GM18907 (cell line): ENCODE measurements at regions not wholly inside any gene's neighbourhood (a gene's known extent, or its start where the extent isn't known, plus 50 kb on each side); places are given as distances from the start of the nearest gene placed in this dataset.
"Not testable (repeated sequence)": the region's sequence is repeated elsewhere in the genome, so short reads cannot be mapped to it uniquely, and the experiment has no call there.

ENCODE experiments used
- ATAC-seq: cut with Tn5 transposase; IDR thresholded peaks from one replicate; pipeline ENCODE4 v1.9.1; 2021; ENCODE audit warnings: mild to moderate bottlenecking, moderate library complexity; ENCODE audit not compliant: unreplicated experiment

DNA sequence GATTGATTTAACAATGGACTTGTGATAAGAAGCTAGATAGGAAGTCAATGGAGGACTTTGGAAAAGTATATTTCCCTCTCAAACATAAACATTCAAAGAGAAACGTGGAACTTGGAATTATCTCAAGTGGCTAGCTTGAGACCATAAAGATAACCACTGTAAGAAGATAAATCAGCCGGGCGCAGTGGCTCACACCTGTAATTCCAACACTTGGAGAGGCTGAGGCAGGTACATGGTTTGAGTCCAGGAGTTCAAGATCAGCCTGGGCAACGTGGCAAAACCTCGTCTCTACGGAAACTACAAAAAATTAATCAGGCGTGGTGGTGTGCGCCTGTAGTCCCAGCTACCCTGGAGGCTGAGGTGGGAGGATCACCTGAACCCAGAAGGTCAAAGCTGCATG lies 405.9 kb upstream of the ACVR2A start:
- ATAC-seq: no peak

DNA sequence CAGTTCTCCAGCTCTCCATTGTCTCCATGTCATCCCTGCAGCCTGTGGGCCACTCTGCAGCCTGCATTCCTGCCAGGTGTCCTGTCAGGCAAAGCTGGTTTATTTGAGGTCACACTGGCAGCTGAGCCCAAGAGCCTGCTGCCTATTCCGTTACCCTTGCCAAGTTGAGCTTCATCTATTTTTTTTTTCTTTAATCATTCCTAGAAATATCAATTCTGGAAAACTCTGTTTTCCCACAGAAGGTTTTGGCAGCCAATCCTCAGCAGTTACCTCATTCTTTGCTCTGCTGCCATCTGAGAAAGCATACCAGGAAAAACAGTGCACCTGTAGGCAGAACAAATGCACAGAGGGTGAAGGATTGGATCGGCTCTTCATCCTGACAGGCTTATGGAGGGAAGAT lies 411.0 kb upstream of the ACVR2A start:
- no peak for ATAC-seq

DNA sequence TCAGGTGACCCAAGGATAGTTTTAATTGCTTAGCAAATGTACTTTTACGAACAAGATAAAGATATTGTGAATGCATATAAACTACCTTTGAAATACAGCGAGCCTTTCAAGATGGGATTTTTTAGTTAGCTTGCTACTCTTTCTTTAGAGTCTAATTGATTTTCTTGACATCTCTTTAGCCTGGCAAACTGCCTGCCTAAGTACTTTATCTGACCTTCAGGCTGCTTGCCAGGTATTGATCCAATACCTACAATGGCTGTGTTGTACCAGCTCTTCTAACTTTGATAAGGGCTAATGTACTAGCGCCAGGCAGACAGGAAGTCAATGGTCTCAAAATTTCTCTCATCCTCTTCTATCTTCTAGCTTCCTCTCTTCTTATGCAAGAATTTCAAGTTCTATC lies 414.4 kb upstream of the ACVR2A start:
- ATAC-seq: no peak

DNA sequence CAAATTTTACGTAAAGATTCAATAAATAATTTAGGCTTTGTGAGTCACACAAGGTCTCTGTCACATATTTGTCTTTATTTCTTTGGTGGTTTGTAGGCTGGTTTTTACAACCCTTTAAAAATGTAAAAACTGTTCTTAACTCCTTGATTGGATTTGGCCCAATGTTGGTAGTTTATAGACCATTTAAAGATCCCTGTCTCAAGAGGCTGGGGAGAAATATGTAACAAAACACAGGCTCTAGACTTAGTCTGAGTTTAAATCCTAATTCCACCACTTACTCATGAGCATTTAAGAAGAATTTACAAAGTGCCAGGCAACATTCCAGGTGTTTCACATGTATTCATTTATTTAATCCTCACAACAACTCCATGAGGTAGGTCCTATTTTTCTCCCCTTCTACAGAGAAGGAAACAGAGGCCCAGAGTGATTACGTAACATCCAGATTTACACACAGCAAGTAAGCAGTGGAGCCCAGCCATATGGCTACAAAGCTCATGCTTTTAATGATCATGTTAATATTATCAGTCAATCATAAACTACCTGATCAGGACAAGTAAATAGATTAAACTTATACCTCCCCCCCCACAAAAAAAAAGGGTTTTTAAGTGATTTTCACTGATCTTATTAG lies 416.6 kb upstream of the ACVR2A start:
- no peak for ATAC-seq

DNA sequence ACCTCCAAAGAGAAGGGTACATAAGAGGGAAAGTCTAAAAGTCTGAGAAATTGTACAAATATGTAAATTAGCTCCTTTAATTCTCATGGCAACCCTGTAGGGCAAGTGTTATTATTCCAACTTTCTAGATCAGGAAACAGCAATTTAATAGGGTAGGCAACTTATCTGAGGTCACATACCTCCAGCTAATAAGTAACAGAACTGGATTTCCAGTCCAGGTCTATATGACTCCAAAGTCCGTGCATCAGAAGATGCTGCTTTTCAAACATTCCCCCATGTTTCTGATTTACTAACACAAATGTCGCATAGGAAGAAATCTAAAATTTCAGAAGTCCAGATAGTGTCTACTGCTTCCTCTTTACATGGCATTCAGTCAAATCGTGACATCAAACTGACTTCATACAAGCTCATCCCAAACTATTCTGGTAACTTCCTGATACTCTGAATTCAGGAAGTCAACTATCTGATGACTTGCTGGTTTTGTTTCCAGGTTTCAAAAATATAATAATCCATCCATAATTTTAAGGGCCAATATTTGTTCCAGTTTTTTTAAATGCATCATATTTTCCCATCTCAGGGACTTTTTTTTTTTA lies 419.3 kb upstream of the ACVR2A start:
- no peak for ATAC-seq

DNA sequence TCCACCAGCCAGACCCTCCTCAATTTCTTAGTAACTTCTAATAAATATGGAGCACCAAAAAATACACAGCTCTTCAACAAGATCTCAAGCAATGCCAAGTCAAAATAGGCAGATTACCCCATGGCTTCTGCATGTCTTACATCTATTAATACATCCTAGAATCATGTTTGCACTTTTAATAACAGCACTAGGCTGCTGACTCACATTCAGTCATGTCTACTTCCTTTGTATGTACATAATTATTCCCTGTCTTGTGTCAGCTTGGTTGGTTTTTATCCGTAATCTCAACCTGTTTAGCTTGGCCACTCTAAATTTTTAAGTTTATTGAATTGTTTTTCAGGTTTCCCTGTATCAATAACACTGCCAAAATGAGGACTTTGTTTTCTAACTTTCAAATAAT lies 420.1 kb upstream of the ACVR2A start:
- no peak for ATAC-seq

DNA sequence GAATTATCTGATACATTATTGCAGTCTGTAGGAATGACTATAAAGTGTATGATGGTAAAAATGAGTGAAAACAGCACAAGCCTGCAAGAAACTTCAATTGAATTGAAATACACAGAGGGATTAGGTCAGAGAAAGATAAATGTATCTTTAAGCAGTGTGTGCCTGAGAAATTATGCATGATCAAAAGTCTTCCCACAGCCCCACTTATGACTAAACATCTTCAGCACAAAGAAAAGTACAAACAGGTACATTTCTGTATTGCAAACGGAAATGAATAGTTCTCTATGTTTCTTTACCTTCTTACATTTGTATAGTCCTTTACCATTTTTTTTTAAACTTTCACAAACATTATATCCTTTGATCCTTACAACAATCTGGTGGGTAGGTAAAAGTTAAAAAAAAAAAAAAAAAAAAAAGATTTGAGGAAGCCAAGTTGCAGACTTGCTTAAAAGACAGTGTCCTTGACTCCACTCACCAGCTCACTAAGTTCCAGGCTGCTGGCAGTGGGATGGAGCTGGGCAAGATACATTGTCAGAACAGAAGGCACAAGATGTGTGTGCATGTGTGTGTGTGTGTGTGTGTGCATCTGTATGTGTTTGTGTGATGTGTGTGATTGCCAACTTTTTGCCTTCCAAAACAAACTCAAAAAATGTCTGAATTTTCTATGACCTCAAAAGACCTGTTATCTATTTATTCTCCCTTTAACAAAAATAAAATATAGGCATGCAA lies 423.7 kb upstream of the ACVR2A start:
- ATAC-seq: no peak

DNA sequence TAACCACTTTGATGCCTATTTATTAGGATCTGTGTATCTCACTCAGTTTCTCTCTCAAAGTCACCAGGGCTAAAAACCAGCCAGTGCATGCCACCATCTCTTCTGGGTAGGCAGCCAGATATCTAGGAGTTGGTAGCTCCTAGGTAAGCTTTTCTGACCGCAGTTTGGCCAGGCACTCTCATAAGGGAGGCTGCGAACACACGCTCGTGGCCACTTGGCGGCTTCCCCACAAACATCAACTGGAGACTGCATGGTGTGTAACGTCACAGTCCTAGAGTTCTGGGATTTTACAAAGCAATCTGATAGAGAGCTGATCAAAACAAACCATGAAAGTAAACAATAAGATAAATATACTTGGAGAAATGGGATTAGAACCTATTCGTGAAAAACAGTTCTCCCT lies 424.3 kb upstream of the ACVR2A start:
- ATAC-seq: no peak

DNA sequence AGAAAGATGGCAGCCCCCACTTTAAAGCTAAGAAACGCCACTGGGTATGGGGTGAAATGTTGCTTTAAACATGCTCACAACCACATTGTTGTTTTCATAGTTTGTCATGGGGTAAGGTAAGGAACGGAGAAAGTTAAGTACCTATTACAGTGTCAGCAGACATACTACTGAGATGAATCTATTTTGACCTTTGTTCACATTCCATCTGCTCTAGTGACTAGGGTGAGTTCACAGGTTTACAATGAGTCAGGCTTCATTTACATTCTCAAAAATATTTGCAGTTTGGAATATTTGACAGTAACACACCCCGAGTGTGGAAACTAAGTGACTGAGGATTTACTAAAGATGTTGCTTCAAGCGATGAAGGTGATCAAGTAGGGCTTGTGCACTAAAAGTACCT lies 428.7 kb upstream of the ACVR2A start:
- ATAC-seq: no peak

DNA sequence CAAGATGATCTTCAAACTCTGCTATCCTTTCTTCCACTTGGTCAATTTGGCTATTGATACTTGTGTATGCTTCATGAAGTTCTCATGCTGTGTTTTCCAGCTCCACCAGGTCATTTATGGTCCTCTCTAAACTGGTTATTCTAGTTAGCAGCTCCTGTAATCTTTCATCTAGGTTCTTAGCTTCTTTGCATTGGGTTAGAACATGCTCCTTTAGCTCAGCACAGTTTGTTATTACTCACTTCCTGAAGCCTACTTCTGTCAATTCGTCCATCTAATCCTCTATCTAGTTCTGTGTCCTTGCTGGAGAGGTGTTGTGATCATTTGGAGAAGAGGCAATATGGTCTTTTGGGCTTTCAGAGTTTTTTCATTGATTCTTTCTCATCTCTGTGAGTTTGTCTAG lies 430.2 kb upstream of the ACVR2A start:
- not testable (repeated sequence) for ATAC-seq

DNA sequence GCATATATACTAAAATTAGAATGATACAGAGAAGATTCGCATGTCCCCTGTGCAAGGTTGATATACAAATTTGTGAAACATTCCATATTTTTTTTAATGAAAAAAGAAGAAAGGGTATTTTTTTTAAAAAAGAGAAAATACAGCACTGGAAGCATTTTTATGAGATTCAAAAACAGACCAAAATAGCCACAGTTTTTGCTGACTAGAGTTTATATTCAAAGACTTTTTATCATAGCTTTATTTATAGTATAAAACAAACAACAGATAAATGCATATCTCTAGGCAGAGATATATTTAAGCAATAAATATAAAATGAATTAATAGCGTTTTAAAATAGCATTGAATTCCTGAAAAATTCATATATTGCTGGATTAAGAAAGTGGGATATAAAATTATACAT lies 436.5 kb upstream of the ACVR2A start:
- ATAC-seq: no peak

DNA sequence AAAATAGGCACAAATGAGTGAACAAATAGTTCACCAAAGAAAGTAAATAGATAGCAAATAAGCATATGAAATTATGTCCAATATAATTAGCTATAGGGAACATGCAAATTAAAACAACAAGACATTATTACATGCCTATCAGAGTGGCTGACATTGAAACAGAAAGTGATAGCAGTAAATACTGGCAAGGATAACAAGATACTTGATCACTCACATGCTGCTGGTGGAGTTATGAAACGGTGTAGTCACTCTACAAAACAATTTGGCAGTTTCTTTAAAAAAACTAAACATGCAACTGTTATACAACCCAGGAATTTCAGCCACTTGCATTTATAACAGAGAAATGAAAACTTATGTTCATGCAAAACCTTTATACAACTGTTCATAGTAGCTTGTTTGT lies 439.2 kb upstream of the ACVR2A start:
- ATAC-seq: peak; percentile 67

DNA sequence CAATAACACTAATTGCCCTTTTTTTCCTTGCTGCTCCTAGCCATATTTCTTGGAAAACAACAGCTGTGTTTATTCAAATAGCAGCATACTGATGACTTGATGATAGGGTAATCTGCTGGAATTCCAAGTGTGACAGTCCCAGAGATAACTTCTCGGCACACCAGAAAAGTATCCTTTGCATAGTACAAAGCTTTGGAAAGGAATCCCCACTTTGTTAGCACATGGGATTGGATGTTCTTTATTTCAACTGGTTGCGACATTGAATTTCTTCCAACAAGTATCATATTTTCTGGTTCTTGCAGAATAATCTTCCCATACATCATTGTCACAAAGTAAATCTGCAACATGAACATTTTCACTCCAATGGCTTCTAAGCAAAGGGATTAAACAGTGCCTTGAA lies 445.8 kb upstream of the ACVR2A start:
- ATAC-seq: no peak

DNA sequence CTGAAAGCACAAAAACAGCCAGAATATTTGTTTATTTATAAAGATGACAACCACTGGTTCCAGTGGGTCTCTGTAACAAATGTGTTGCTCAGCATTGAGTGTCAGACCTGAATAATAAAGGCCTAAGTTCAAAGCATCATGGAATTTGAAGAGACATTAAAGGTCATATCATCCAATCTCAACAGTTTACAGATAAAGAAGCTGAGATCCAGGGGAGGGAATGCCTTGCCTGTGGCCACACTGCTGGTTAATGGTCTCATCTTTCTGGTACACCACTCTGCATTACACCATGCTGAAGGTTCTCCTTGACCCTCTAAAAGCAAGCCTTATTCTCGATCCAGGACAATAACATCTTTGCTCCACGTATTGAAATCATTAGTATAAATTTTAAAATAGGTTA lies 446.5 kb upstream of the ACVR2A start:
- ATAC-seq: no peak

DNA sequence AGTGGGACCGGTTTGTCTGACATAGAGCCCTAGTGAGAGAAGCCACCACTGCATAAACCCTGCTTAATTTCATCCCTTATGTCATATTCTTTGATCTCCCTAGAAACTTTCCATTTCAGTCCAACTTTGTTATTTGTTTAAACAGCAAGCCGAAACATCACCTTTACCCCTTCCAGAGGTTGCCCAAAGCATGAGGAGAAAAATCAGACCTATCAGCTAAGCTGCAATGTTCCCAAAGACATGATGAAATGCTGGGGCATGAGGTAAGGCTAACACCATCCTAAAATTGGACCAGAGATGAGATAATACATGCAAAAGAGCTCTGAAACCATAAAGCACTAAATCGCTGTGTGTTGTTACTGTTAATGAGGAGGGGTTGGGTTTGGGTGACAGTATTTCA lies 447.9 kb upstream of the ACVR2A start:
- ATAC-seq: no peak

DNA sequence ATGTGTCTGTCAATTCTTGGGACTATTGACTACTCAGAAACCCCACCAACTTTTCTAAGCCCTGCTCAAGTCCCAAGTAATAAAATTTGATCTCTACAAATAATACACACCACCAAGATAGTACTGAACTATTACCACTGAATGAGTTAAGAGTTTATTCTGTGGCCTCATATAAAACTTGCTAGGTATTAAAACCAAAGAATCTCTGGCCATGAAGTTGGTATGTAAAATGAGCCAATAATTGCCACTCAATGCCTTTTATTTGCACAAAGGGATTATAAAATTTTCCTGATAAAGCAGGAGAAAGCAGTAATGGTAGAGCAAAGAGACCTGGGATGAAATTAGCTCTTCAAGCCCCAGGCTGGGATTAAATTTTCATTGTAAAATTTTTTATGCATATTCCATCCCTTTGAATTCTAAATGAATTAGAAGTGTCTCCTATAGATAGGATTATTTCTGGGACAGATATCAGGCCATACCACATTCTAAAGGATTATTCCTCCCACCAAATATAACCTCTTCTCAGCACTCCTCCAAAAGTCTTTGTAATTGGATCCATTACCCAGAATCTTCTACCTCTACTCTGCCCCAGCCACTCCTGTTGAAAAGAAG lies 450.5 kb upstream of the ACVR2A start:
- no peak for ATAC-seq

DNA sequence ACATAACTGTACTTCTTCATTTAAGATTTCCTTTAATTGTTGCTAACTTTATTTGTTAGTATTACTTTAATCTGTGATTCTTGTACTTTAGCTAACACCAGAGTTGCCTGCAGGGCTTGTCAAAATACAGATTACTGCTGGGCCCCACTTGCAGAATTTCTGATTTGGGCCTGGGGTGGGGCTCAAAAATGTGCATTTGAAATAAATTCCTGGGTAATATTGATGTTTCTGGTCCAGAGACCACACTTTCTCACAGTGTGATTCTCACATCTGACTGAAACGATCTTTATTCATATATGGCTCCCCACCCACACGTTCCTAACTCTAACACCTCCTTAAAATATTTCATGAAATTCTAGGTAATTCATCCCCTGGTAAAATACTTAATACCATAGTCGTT lies 452.6 kb upstream of the ACVR2A start:
- no peak for ATAC-seq

DNA sequence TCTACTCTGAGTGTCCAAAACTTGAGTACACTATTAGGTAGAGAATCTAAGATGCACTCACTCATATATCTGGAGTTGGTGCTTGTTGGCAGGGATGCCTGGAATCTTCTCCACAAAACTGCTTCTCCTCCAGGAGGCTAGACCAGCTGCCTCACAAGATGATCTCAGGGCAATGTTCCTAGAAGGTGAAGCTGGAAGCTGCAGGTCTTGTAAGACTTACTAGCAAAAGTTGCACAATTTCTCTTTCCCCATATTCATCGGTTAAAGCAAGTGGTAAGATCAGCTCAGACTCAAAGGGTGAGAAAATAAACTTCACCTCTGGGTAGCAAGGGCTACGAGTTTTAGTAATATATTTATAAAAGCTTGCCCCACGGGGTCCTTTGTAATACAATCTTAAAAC lies 454.4 kb upstream of the ACVR2A start:
- ATAC-seq: no peak

DNA sequence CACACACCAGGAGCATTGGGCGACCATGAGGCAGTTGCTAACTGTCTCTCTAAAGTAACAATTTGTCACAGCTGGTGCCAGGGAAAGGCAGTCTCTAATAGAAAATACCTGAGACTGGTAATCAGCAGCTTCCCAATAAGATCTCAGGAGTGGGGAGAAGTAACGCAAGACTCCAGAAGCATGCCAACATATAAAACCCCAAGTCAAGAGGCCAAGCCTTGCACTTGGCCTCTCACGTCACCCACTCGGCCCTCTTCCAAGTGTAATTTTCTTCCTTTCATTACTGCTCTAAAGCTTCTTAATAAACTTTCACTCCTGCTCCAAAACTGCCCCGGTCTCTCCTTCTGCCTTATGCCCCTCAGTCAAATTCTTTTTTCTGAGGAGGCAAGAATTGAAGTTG lies 455.6 kb upstream of the ACVR2A start:
- no peak for ATAC-seq

DNA sequence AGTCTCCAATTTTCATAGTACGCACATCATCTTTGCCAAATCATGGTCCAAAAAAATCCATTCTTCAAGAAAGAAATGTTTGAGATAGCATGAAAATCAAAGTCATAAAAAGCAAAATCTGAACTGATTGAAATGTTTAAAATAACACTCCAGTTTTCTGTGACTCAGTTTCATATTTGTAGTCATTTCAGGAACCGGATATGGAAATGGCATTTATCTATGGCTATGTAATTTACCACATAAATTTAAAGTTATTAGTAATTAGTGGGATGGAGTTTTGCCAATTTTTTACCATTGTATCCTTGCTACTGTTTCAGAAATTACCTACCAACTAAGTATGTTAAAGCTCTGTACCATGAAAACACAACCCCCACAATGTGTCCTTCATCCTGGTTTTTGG lies 456.6 kb upstream of the ACVR2A start:
- no peak for ATAC-seq

DNA sequence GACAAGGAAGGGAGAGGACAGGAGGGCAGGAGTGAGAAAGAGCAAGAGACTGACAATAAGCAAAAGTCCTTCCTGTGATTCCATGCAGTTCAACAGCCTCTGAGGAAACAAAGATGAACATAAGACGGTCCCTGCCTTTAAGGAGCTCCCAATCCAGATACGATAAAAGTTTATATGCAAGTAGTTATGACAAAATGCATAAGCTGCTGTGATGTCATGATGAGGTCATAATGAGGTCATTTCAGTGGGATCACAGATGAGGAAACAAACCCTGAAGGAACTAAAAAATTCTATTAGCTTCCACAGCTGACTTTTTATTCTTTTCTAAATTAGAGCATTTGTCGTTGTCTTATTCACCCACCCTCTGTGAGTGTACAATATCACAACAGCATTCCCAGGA lies 458.5 kb upstream of the ACVR2A start:
- no peak for ATAC-seq

DNA sequence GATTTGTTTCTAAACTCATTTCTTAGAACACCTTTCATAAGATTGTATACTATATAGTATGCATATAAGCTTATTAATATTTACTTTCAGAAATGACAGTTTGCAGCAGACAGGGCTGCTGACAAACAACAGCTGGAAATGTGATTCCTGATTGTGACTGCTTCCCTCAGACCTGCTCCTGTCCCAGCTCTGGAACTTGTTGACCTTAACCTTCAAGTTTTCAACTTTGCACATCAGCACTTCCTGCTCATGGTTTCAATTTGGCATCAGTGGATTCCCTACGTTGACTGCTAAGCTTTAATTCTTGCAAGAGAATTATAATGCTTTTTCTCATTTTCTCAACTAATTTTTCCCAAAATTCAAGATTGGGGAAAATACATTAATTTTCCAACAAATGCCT lies 459.2 kb upstream of the ACVR2A start:
- ATAC-seq: no peak
